ENCODE measurements at regions not wholly inside any gene's neighbourhood (a gene's known extent, or its start where the extent isn't known, plus 50 kb on each side); places are given as distances from the start of the nearest gene placed in this dataset.
"Not testable (repeated sequence)": the region's sequence is repeated elsewhere in the genome, so short reads cannot be mapped to it uniquely, and the experiment has no call there.

- no peak for DNase-seq
Measured at GRCh38 chr13:67408798-67409197, 178.7 kb upstream of the PCDH9 start.

- DNase-seq, result no peak
Measured at GRCh38 chr13:67402546-67402945, 172.4 kb upstream of the PCDH9 start.

DNA sequence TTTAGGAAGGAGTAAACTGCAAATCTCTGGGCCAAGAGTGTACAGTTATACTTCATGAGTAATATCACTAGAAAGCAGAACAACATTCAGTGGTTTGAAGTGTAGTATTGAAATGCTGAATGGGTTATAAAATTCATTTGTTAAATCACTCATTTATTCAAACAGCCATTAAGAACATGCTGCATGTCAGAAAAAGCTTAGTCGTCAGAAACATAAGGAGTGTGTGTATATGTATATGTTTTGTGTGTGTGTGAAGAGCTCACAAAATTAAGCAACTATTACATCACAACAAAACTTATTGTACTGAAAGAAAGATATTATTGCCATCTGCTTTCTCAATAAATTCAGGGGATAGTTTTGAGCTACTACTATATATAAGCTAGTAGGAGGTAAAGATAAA lies 165.4 kb upstream of the PCDH9 start:
- DNase-seq, result no peak

DNA sequence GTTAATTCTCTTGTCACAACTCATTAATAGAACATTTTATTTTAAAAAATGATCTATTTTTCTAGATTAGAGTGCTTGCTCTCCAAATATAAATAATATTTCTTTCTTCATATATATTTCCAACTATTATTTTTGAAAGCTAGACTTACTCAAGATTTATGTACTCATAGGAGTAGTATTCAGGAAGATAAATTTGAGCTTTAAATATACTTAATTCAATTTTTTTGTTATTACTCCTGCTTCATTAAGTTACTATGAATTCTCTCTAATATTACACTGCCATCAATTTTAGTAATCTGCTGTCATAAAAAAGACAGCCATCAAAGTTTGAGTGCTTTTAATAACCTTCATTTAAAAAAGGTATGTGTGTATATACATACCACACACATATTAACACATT lies 161.9 kb upstream of the PCDH9 start:
- DNase-seq, result no peak

DNA sequence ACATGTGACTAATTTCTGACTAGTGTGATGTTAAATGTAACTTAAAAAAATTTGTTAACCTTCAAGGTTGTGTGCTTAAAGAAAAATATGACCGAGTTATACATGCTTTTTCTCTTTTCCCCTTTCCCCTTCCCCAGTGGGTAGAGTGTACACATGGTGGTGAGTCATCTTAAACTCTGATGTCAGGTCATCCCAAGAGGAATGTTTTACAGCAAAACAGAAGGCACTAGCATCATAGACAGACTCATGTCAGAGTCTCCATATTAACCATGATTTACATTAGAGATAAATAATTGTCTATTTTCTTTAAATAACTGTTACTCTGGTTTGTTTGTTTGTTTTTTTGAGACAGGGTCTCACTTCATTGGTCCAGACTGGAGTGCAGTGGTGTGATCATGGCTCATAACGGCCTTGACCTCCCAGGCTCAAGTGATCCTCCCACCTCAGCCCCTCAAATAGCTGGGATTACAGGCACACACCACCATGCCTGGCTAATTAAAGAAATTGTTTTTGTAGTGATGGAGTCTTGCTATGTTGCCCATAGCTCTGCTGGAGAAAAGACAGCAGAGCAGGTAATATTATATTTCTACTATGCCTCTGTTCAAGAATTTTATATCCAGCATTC lies 160.4 kb upstream of the PCDH9 start:
- no peak for DNase-seq

DNA sequence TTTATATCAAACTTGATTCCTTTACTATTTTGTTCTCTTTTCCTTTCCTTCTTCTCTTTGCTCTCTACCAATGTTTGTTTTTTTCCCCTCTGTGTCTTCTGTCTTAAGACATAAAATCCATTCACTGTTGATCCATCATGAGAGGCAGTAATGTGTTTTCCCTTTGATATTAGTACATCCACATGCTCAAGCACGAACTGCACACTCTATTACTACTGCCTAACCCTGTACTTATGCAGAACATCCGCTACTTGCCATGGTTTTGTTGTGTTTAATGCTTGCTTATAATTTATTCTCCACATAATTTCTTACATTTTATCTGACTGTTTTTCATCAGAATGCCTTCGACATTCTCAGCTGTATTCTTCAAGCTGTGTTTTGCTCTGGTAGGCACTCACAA lies 159.0 kb upstream of the PCDH9 start:
- DNase-seq, result no peak

GRCh38 chr13:67383109-67383757 lies 153.1 kb upstream of the PCDH9 start:
- not testable (repeated sequence) for DNase-seq

DNA sequence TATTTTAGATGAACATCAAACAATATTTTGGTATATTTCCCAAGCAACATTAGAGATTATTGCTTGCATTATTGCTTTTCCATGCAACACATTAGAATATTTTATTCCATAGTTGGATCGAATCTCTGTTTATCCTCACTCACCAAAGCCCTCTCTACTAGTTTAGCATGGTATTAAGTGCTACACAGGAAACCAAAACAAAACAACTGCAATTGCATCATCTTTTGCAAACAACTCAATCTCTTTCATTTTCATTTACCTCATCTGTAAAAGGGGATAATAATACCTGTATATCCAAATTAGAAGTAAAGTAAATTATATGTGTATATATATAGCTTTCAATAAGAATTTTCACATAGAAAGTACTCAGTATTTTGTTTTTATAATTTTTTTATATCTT lies 147.8 kb upstream of the PCDH9 start:
- no peak for DNase-seq

DNA sequence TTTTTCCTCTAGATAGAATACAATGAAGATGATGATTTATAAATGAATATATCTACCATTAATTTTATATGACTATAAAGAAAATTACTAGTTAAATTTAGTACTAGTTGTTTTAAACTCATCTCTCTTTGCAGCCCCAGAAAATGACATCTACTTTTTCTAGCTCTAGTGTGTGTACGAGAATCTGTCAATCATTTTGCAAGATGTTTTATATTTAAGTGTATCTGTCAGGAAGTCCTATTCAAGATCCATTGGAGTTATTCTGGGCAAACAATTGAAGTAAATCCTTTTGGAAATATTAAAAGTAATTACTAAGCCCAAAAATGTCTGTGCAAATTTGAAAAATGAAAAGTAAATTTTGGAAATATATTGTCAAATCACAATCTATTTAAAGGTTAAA lies 144.3 kb upstream of the PCDH9 start:
- DNase-seq, result no peak

GRCh38 chr13:67372868-67373464 lies 142.8 kb upstream of the PCDH9 start:
- no peak for DNase-seq

DNA sequence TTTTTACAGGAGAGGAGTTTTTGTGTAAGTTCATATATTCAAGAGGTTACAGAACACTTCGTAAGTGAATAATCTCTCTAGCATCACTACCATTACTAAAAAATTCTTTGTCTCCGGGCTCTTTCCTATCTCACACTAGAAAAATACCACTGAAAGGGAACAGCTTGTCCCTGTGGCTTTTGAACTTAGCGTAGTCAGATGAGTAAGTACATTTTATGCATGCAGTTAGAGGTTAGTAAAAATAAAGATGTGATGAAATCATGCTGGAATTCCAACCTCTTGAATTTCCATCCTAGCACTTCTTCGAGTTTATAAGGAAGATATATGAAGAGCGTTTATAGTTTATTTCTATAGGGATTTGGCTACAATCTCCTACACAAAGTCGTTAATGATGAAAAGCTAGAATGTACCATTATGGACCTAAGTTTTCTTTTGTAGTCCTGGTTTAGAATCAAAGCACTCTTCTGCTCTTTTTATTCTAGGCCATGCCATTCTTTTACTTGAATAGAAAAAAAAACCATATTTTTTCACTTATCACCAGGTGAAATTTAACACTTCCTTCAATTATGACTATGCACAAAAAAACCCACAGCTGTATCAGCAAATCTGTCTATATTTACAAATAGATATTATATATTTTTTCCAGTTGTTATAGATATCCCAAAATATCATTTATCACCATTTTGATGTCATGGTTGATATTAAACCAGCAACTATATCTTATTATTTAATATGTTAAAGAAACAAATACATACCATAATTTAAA lies 139.9 kb upstream of the PCDH9 start:
- no peak for DNase-seq

- DNase-seq, result no peak
Measured at GRCh38 chr13:67367399-67367798, 137.3 kb upstream of the PCDH9 start.

DNA sequence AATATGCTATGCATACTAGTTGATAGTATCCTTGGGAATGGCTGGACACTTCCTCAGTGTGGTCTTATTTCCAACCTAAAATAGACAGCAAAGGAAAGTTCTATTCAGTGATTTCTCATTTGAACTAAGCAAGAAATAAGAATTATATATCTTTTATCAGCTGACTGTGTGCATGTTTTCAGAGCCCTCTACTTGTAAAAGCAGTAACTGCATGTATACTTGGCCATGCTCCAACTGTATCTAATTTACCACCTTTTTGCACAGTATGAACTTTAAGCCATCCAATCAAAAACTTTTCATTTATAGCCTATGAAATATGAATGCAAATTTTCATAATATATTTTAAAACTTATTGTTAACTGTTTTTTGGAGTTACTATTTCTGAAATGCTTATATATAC lies 136.4 kb upstream of the PCDH9 start:
- no peak for DNase-seq

DNA sequence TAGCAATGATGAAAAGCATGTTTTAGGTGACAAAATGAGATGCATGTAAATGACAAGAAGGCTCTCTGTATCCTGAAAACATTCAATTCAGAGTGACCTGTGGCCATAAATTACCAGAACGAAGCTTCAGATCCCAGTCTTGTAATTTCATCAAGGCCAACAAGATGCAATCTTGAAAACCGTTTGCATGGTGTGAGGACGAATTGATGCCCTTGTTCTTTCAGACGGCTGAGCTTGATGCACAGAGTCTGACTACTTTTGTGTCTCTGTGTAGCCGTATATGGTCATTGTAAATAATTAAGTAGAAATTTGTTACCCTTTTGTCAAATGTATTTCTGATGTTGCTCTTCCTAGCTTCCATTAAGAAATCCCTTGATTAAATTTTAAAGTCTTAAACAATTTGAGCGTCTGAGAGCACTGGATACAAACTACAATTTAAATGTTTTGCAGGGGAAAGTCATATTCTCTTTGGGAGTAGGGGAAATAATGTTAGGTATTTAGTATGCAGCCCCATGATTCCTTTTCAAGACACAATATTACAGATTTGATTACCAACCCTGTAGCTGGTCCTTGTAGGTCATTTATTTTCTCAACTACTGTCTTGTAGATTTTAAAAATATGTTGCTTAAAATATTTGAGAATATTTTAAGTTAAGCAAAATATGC lies 125.8 kb upstream of the PCDH9 start:
- DNase-seq, result no peak

DNA sequence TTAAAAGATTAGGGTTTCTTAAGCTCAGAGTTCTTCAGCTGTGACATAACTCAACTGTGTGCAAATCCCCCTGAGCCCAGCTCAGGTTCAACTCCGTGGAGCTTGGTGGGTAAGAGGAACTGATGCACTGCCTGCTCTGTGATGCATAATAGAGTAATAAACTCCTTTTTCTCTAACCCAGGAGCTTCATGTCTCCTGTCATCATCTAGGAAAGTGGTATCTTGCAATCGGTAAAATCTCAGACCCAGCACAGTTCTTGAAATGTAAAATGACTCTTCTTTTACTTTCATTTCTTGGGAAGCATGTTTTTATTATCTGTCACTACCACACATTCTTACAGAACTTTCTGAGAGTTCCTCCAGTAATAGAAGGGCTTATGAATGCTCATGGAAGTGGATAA lies 123.8 kb upstream of the PCDH9 start:
- no peak for DNase-seq

DNA sequence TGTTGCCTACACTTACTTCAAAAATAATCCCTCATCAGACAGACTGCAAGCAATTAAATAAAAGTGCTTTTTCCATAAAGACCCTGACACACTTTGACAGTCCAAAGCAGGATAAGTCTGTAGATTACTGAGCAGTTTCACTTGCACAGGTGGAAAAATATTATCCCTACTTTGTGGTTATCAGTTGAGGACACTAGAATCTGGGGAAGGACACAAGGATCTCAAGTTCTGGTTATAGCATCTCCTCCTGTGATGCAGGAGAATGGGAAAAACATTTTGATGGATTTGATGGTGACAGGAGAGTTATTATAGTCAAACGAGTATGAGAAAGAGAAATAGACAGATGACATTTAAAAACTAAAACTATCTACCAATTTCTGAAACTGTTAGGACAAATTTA lies 122.9 kb upstream of the PCDH9 start:
- no peak for DNase-seq

DNA sequence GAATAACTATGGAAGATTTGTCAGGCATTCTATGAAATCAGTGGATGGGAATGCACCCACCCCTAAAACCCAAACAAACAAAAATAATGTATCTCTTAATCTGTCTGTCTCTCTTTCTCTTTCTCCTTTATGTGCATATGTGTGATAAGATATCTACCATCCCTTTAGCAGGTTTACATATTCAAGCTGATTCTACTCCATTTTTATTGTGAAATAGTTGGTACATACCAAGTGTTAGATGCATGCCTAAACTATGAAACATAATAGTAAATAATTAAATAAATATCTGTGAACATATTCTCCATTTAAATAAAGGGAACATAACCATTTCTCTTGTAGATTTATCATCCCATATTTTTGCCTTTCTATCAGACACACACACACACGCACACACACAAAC lies 121.8 kb upstream of the PCDH9 start:
- DNase-seq, result no peak

- no peak for DNase-seq
Measured at GRCh38 chr13:67351114-67351513, 121.0 kb upstream of the PCDH9 start.

GRCh38 chr13:67343777-67344176 lies 113.6 kb upstream of the PCDH9 start:
- no peak for DNase-seq

DNA sequence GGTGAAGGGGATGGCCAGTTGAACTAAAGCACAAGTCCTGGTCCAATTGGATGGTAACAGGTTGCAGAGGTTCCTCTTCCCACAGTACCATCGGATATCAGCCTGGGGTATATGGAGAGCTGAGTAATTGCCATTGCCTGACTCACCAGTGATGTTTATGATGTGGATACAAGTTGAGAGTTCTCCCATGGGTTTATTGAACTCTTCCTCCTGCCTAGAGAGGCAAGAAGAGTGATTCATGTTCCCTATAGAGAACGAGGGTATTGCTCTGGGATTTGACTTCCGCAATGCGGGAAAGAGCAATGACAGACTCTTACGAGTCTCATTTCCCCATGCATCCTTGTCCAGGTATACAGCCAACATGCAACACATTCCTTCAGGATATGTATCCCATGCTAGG lies 111.3 kb upstream of the PCDH9 start:
- no peak for DNase-seq

DNA sequence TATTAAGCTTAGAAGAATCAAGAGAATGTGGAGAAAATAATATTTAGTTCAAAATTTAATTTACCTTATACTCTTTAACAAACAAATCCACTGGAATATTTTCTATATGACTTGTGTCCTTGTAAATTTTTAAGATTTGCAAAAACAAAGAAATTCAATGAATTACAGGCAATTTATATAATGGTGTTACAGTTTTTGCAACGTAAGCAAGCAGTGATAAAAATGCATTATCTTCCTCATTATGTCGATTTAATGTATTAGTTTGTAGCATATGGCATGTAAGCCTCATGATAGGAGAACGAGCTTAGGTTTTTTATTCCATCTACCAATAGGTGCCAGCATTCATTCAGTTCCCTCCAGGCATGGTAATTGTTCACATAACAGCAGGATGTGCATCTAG lies 100.0 kb upstream of the PCDH9 start:
- DNase-seq, result no peak

DNA sequence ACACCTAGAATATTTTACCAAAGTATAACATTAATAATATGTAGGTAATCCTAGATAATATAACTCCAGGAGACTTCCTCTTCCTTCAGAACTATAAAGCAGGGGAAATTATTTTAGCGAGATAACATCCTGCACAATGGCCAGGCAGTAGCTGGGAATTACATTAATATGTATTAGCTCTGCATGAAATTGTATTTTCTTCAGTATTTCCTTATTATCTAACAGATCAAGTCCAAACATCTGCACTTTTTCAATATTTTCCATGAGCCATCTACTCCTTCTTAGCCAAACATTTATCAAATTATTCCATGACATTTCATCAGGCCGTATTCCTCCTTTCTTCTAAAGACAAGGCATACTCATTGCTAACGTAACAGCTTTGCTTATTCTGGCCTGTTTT lies 98.8 kb upstream of the PCDH9 start:
- DNase-seq, result no peak

DNA sequence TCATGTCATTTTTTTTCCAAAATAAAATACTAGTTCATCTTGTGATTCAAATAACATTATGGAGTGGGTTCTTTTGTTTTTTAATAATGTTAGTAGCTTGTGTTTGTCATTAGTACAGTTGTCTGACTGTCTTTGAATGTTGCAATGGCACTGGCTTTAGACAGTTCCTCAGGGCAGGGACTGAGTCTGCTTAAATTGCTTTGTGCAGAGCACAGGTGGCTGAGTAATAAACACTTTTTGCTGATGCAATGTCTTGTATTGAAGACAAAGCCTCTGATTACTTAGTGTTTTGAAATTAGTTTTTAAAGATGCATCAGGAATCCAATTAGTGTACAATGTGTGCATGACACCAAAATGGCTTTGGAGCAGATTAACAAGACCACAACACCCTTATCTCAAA lies 88.7 kb upstream of the PCDH9 start:
- no peak for DNase-seq
